Central memory CD8-positive, alpha-beta T cell (primary cell): ENCODE measurements at regions not wholly inside any gene's neighbourhood (a gene's known extent, or its start where the extent isn't known, plus 50 kb on each side); places are given as distances from the start of the nearest gene placed in this dataset.
"Not testable (repeated sequence)": the region's sequence is repeated elsewhere in the genome, so short reads cannot be mapped to it uniquely, and the experiment has no call there.

ENCODE experiments used
- ATAC-seq: fragments of 150-1000 bp; cut with Tn5 transposase; replicated peaks from 2 replicates; pipeline ENCODE4 v1.10.0; 2022; ENCODE audit warnings: mild to moderate bottlenecking, moderate FRiP score, moderate number of reproducible peaks; ENCODE audit not compliant: poor library complexity, severe bottlenecking; ENCODE audit errors: extremely low read depth
- DNase-seq, 2 donors: peaks; one replicate each; pipeline ENCODE4 v3.0.0; 2021; ENCODE audit warnings: low spot score in 2 of 2
- H3K27ac Mint-ChIP-seq: one replicate; pipeline ENCODE4 v1.8.0; 2022; ENCODE audit warnings: low read depth, mild to moderate bottlenecking, moderate library complexity, mixed read lengths
- H3K27me3 Mint-ChIP-seq: one replicate; pipeline ENCODE4 v1.8.0; 2022; ENCODE audit warnings: mixed read lengths
- H3K36me3 Mint-ChIP-seq: one replicate; pipeline ENCODE4 v1.8.0; 2022; ENCODE audit warnings: mild to moderate bottlenecking, moderate library complexity, mixed read lengths; ENCODE audit not compliant: insufficient read depth
- H3K4me1 Mint-ChIP-seq: one replicate; pipeline ENCODE4 v1.8.0; 2022; ENCODE audit warnings: mixed read lengths
- H3K4me3 Mint-ChIP-seq: one replicate; pipeline ENCODE4 v1.8.0; 2022; ENCODE audit warnings: mild to moderate bottlenecking, moderate library complexity, mixed read lengths
- H3K9me3 Mint-ChIP-seq: one replicate; pipeline ENCODE4 v1.8.0; 2022; ENCODE audit warnings: mixed read lengths

DNA sequence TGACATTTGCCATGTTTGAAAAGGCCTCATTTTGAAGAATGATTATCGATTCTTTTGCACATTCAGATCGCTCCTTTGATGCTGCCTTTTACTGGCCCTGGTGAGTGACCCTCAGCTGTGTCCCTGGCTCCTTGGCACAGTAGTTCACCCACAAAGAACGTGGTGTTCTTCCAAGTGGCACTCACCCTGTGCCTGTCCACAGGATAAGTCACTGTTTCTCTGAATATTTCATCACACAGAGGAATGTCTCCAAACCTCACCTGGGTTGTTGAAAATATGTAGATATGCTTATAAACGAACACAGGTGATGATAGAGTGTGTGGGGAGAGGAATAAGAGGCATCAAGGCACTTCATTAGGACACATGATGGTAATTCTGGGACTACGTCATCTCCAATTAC, 810.7 kb downstream of the CCSER2 start:
- H3K27ac Mint-ChIP-seq: no peak overlapping the region
- DNase-seq: no peak
- H3K27me3 Mint-ChIP-seq: no peaks in the 10 kb centered on the region
- no peaks in the 10 kb centered on the region for H3K4me1 Mint-ChIP-seq
- H3K9me3 Mint-ChIP-seq: peaks cover 6% of the 10 kb centered on the region
- no peak for ATAC-seq
- H3K36me3 Mint-ChIP-seq: no peaks in the 10 kb centered on the region
- no peak overlapping the region for H3K4me3 Mint-ChIP-seq

DNA sequence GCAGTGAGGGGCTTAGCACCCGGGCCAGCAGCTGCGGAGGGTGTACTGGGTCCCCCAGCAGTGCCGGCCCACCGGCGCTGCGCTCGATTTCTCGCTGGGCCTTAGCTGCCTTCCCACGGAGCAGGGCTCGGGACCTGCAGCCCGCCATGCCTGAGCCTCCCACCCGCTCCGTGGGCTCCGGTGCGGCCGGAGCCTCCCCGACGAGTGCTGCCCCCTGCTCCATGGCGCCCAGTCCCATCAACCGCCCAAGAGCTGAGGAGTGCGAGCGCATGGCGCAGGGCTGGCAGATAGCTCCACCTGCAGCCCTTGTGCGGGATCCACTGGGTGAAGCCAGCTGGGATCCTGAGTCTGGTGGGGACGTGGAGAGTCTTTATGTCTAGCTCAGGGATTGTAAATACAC, 813.1 kb downstream of the CCSER2 start:
- H3K27me3 Mint-ChIP-seq, H3K4me1 Mint-ChIP-seq, H3K36me3 Mint-ChIP-seq, ATAC-seq, DNase-seq, H3K4me3 Mint-ChIP-seq, H3K9me3 Mint-ChIP-seq, H3K27ac Mint-ChIP-seq: not testable (repeated sequence)

DNA sequence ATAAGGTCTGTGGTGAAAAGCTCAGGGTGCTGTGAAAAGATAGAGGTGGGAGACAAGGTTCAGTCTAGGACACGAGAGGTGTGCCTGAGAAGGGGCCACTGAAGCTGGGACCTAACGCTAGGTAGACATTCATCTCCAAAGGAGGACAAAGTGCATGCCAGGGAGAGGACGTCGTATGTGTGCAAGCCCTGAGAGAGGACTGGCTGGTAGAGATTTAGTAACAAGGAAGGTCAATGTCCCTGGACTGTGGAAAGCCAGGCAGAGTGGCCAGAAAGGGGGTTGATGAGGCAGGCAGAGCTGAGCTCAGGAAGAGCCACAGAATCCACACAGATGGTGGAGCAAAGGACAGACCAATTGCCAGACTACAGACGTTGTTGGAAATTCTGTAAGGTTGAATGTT, 817.6 kb downstream of the CCSER2 start:
- Mint-ChIP-seq H3K9me3 (no peaks in the 10 kb centered on the region), H3K27ac (no peak overlapping the region), H3K4me3 (no peak overlapping the region), H3K27me3 (no peaks in the 10 kb centered on the region), H3K4me1 (no peaks in the 10 kb centered on the region), H3K36me3 (no peaks in the 10 kb centered on the region)
- DNase-seq (no peak), ATAC-seq (no peak)

DNA sequence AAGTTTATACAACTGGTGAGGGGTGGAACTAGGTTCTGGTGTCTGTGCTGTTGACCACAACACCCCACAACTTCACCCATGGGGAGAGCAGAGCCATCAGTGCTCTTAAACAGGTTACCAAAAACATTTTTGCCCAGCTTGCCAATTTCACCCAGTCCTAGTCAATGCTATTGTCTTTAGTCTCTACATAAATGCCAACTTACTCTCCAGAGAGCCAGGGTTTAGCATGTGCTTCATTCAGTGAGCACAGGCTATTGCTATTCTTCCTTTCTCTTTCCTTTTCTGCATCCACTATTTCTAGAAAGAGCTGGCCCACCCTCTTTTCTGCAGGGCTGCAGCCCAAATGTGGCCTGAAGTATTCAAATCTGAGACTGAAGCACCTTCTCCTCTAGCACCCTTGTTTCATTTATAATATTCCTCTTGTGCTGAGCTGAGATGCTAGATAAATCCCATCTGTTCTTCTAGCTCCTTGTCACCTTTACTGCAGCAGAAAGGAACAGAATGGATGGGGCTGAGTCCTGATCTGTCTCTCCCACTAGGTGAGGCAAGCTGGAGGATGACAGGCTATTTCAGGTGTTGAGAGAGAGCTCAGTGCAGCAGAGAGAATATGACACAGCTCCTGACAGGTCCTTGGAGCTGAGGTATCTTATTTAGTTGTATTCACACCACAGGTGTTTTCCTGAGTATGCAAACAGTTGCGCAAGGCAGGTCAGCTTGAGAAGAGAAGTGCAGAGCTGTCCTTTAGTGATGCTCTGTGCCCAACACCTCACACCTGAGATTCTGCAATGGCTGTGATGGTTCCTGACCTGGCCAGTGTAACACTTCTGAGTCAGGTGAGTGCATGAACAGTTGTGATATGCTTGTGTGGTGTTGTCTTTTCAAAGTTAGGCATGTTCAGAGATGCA, 819.2 kb downstream of the CCSER2 start:
- H3K36me3 Mint-ChIP-seq: no peaks in the 10 kb centered on the region

DNA sequence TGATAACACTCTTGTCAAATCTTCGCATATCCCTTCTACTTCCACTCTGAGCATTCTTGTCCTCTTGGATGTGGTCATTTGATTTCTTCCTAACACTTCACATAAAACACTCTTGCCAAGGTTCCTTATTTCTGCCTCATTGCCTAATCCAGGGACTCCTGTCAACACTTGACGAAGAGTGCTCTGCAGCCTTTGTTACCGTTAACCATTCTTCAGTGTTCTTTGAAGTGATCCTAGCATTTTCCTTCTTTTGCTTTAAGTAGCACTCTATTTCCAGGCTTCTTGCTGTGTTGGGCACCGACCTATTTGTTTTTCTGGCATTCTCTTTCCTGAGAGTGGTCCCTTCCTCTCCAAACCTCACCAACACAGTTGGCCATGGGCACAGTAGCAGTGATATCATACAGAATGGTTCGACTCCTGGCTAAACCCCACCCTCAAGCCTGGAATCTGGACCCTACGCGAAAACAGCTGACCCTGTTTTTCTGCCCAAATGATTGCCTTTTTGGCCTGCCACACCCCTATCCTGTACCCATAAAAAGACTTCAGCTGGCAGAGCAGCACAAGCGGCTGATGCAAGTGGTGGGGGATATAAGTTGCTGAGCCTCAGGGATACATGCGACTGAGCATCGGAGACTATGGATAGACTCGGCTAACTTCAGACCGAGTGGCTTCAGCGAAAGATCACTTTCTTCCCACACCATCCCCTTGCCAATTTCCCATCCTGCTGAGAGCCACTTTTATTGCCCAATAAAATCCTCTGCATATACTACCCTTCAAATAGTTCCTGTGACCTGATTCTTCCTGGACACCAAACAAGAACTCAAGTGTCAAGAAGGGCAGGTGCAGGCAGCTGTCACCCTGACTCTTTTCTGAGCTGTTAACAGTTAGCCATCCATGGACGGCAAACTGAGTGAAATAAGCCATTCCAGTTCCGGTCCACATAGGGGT, 820.6 kb downstream of the CCSER2 start:
- no peak overlapping the region for H3K4me3 Mint-ChIP-seq
- H3K27me3 Mint-ChIP-seq: no peaks in the 10 kb centered on the region
- no peaks in the 10 kb centered on the region for H3K4me1 Mint-ChIP-seq
- DNase-seq: no peak
- no peak overlapping the region for H3K27ac Mint-ChIP-seq
- ATAC-seq: no peak
- H3K36me3 Mint-ChIP-seq: no peaks in the 10 kb centered on the region
- no peaks in the 10 kb centered on the region for H3K9me3 Mint-ChIP-seq

More for the DNA sequence above, 819.2 kb downstream of the CCSER2 start:
- H3K27me3 Mint-ChIP-seq: no peaks in the 10 kb centered on the region
- ATAC-seq (no peak), DNase-seq (no peak)
- H3K4me3 Mint-ChIP-seq: no peak overlapping the region
- H3K27ac Mint-ChIP-seq: no peak overlapping the region
- no peaks in the 10 kb centered on the region for H3K9me3 Mint-ChIP-seq
- H3K4me1 Mint-ChIP-seq: no peaks in the 10 kb centered on the region

DNA sequence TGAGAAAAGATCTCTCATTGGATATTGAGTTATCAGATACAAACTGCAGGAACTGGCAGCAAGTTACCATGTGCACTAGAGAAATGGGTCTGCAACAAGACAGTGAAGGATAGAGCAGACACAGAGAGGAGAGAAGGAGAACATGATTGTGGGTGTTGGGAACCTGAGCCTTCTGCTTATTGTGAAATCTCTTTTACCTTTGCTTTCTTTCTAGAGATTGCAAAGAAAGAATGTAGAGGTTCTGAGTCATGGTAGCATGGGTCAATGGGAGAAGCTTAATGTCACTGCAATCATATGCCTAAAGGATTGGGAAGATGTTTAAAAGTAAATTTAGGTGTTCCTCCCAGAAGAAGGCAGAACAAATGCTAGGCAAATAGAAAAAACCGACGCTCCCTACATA, 821.4 kb downstream of the CCSER2 start:
- no peak for DNase-seq
- Mint-ChIP-seq H3K4me1 (no peaks in the 10 kb centered on the region), H3K36me3 (no peaks in the 10 kb centered on the region), H3K4me3 (no peak overlapping the region), H3K9me3 (no peaks in the 10 kb centered on the region), H3K27me3 (no peaks in the 10 kb centered on the region), H3K27ac (no peak overlapping the region)
- ATAC-seq: no peak

DNA sequence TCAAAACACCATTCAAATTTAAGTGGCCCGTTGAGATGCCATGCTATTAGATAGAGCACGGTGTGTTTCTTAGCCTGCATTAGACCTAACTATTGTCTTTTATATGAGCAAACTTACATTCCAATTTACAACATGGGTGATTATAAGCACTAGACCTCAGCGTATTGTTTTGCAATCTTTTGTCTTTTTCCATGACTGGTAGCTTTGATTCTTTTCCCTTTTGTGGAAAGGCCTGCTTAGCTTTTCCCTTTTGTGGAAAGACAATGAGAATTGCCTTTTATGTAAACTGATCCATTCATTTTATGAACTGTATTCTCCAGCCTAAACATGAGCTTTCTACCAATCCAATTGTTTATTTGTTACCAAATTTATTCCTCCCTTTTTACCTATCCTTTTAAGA, 823.1 kb downstream of the CCSER2 start:
- Mint-ChIP-seq H3K4me1 (no peaks in the 10 kb centered on the region), H3K36me3 (no peaks in the 10 kb centered on the region), H3K4me3 (no peak overlapping the region), H3K9me3 (no peaks in the 10 kb centered on the region), H3K27ac (no peak overlapping the region), H3K27me3 (no peaks in the 10 kb centered on the region)
- DNase-seq (no peak), ATAC-seq (no peak)

DNA sequence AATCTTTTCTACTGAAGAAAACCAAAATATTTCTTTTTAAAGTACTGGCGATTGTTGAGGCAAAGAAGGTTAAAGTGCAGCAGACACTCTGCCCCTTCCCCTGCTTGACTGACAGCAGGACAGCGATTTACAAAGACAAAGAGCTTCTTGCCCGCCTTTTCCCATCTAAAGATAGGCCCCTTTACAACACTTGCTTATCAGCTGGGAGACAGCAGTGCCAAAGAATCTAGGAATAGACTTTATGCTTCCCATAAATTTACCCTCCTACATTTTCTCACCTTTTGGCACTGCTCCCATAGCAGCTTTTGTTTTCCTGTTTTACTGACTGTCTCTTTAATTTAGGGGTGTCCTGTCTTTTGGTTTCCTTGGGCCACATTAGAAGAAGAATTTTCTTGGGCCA, 824.1 kb downstream of the CCSER2 start:
- no peak overlapping the region for H3K4me3 Mint-ChIP-seq
- no peaks in the 10 kb centered on the region for H3K9me3 Mint-ChIP-seq
- no peaks in the 10 kb centered on the region for H3K36me3 Mint-ChIP-seq
- no peak for DNase-seq
- H3K27me3 Mint-ChIP-seq: no peaks in the 10 kb centered on the region
- H3K27ac Mint-ChIP-seq: no peak overlapping the region
- no peak for ATAC-seq
- no peaks in the 10 kb centered on the region for H3K4me1 Mint-ChIP-seq

DNA sequence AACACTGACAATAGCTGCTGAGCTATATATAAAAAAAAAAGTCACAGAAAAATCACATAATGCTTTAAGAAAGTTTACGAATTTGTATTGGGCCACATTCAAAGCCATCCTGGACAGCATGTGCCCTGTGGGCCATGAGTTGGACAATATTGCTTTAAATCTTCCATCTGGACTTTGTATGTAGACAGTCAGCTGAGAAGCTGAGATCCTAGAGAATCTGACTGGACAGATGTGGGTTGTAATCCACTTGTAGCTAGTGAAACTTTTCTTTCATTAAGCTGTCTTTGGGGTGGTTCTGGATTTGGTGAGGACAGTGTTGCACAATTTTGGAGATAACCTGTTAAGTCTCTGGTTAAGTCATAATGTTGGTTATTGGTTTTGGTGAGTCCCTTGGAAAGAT, 824.5 kb downstream of the CCSER2 start:
- Mint-ChIP-seq H3K4me3 (no peak overlapping the region), H3K27ac (no peak overlapping the region), H3K9me3 (no peaks in the 10 kb centered on the region)

DNA sequence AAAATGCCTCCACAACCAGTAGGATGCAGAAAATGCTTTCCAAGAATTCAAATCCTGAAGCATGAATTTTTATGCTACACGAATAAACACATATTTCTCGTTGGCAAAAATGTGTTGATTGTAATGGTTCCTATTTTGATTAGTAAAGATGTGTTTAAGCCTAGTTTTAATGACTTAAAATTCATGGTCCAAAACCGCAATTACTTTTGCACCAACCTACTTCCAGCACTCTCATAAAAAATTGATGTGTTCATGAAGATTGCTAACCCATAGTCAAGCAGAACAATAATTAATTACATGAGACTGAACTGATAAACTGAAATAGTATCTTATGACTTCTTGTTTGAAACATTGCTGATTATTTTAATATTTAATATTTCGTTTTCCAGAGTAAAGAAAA, 828.8 kb downstream of the CCSER2 start:
- Mint-ChIP-seq H3K27me3 (no peaks in the 10 kb centered on the region), H3K36me3 (no peaks in the 10 kb centered on the region), H3K4me3 (no peak overlapping the region), H3K9me3 (no peaks in the 10 kb centered on the region), H3K27ac (no peak overlapping the region), H3K4me1 (no peaks in the 10 kb centered on the region)
- DNase-seq (no peak), ATAC-seq (no peak)

More for the DNA sequence above, 824.5 kb downstream of the CCSER2 start:
- DNase-seq (no peak), ATAC-seq (no peak)
- H3K27me3 Mint-ChIP-seq: no peaks in the 10 kb centered on the region
- H3K4me1 Mint-ChIP-seq: no peaks in the 10 kb centered on the region
- no peaks in the 10 kb centered on the region for H3K36me3 Mint-ChIP-seq

DNA sequence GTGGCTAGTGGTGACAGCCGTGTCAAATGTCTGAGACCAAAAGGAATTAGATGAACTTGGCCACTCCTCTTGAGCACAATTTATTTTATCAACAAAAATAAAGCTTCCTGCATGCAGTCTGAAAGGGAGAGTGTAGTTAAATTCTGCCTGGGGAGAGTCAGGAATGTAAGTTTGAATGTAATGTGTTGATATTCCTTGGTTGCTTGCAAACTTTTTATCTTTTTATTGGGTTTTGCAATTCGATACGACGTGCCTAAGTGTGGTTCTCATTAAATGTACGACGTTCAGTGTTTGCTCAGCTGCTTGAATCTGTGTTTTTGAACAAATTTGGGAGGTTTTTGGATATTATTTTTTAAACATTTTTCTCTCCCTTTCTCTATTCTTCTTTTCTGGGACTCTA, 839.9 kb downstream of the CCSER2 start:
- Mint-ChIP-seq H3K36me3 (peaks cover 2% of the 10 kb centered on the region), H3K4me3 (no peak overlapping the region), H3K9me3 (peaks cover 6% of the 10 kb centered on the region), H3K27ac (no peak overlapping the region), H3K4me1 (no peaks in the 10 kb centered on the region), H3K27me3 (no peaks in the 10 kb centered on the region)
- DNase-seq: no peak
- no peak for ATAC-seq

DNA sequence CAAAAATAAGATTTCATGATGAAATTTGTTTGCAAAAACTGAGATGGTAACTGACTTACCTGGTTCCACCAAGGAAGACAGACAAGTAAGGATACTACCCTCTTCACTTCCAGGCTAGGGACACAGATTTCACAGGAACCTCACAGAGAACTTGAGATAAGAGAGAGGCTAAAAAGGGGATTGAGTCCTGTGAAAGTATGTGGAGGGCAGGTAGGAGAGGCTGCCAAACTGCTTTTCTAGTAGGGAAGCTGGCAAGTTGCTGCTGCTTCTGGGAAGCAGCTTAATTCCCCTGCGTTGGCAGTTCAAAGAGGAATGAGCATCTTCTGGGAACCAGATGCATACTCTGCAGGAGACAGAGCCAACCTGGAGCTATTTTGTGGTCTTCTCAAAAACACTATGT, 841.6 kb downstream of the CCSER2 start:
- Mint-ChIP-seq H3K4me1 (no peaks in the 10 kb centered on the region), H3K36me3 (peaks cover 2% of the 10 kb centered on the region), H3K27me3 (no peaks in the 10 kb centered on the region), H3K4me3 (no peak overlapping the region), H3K27ac (no peak overlapping the region), H3K9me3 (peaks cover 8% of the 10 kb centered on the region)
- ATAC-seq (no peak), DNase-seq (no peak)

DNA sequence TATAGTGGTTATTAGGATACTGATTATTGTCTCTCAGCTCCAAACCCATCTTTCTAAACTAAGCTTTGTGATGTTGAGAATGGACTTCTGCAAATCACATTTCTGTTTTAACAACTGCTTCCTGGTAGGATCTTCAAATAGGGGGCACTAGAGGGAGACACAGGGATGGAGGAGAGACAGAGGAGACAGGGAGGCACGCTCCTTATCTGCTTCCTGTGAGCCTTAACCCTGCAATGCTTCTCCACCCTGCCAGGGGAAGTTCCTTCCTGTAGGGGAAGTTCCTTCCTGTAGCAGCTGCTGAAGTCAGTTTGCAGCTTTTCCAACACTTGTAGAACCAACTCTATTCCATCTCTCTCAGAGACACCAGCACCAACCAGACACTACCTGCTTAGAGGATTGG, 847.2 kb downstream of the CCSER2 start:
- H3K4me3 Mint-ChIP-seq: no peak overlapping the region
- no peak for DNase-seq
- no peak overlapping the region for H3K27ac Mint-ChIP-seq
- no peaks in the 10 kb centered on the region for H3K36me3 Mint-ChIP-seq
- H3K4me1 Mint-ChIP-seq: no peaks in the 10 kb centered on the region
- H3K27me3 Mint-ChIP-seq: no peaks in the 10 kb centered on the region
- ATAC-seq: no peak
- peaks cover 7% of the 10 kb centered on the region for H3K9me3 Mint-ChIP-seq
